ENCODE measurements at regions not wholly inside any gene's neighbourhood (a gene's known extent, or its start where the extent isn't known, plus 50 kb on each side); places are given as distances from the start of the nearest gene placed in this dataset.

DNA sequence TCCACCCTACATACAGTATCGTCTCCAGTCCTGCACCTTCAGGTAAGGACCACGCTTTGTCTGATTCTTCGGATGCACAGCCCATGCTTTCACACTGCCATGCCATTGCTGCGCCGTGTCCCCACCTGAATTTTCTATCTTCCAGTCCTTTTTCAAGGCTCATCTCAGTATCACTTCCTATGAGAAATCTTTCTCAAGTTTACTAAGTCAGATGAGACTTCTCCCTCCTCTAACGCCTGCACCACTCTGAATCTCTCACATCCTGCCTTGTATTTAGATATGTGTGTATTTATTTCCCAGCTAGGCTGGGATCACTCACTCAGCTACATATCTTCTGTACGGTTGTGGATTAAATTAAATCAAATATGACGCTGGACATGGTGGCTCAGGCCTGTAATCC lies 116.8 kb downstream of the SMIM20 start:
- Histone ChIP-seq H4K20me1 (ENCODE audit: insufficient read depth, low read length) (no peaks in the 10 kb centered on the region), H3K79me2 (ENCODE audit: insufficient read depth, low read length) (no peaks in the 10 kb centered on the region), H3K4me2 (replicated peaks; ENCODE audit: extremely low read depth, low read length, poor library complexity, severe bottlenecking) (no peak overlapping the region), H2AFZ (ENCODE audit: insufficient read depth, low read depth, low read length, poor library complexity, severe bottlenecking) (no peak overlapping the region), H3K4me1 (ENCODE audit: control insufficient read depth in 1 of 2, insufficient read depth in 2 of 2, low read length in 2 of 2) (no peaks in the 10 kb centered on the region), H3K36me3 (replicated peaks in 1 of 2; ENCODE audit: control insufficient read depth in 1 of 2, insufficient read depth in 2 of 2, low read length in 2 of 2) (no peaks in the 10 kb centered on the region), H3K9me3 (replicated peaks in 1 of 2; ENCODE audit: control insufficient read depth in 1 of 2, insufficient read depth in 1 of 2, low read length in 2 of 2) (no peaks in the 10 kb centered on the region), H3K27me3 (ENCODE audit: control insufficient read depth in 2 of 2, insufficient read depth in 2 of 2, low read length in 2 of 2) (peaks cover 6 to 15% of the 10 kb centered on the region in 2 donors), H3K27ac (ENCODE audit: low read depth in 1 of 2, low read length in 2 of 2) (no peak overlapping the region), H3K4me3 (replicated peaks in 1 of 3; ENCODE audit: low read depth in 2 of 3, low read length in 3 of 3) (no peak overlapping the region), H3K9ac (ENCODE audit: insufficient read depth, low read length, poor library complexity, severe bottlenecking) (no peak overlapping the region)
- WGBS (ENCODE audit: insufficient coverage): 93% methylated on average over 5 of the region's 8 CpGs
- no peak overlapping the region for H3K27ac Mint-ChIP-seq
- no peak for DNase-seq
- H3K4me1 Mint-ChIP-seq: peaks cover 7% of the 10 kb centered on the region
- TF ChIP-seq, protein P1, sequence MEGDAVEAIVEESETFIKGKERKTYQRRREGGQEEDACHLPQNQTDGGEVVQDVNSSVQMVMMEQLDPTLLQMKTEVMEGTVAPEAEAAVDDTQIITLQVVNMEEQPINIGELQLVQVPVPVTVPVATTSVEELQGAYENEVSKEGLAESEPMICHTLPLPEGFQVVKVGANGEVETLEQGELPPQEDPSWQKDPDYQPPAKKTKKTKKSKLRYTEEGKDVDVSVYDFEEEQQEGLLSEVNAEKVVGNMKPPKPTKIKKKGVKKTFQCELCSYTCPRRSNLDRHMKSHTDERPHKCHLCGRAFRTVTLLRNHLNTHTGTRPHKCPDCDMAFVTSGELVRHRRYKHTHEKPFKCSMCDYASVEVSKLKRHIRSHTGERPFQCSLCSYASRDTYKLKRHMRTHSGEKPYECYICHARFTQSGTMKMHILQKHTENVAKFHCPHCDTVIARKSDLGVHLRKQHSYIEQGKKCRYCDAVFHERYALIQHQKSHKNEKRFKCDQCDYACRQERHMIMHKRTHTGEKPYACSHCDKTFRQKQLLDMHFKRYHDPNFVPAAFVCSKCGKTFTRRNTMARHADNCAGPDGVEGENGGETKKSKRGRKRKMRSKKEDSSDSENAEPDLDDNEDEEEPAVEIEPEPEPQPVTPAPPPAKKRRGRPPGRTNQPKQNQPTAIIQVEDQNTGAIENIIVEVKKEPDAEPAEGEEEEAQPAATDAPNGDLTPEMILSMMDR (IDR thresholded peaks at IDR 0.05): no peak
- peak overlapping the region in 1 of 2 donors; percentile 1 for H3K4me3 Mint-ChIP-seq
- H3K36me3 Mint-ChIP-seq: no peaks in the 10 kb centered on the region
- H3K27me3 Mint-ChIP-seq (ENCODE audit: low read depth in 3 of 3): peaks cover 24 to 35% (median 33%) of the 10 kb centered on the region in 3 donors
- intact Hi-C loops (cut with micrococcal nuclease): no loop called here
- peaks cover 0 to 2% (median 0%) of the 10 kb centered on the region in 7 donors for H3K9me3 Mint-ChIP-seq

DNA sequence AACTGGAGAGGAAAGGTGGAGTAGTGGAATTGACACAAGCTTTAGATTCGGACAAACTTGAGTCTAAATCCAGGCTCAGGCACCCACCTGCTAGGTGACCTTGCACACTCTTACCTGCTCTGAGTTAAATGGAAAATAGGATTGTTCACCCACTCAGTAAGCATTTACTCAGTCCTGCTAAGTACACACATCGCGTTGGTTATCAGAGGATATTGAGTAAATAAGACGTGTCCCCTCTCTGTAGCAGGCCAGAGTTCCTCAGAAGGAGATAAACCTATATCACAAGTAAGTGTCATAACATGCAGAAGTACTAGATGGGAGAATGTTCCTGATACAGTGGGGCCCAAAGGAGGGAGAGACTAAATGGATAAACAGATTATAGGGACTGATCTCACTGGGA lies 117.7 kb downstream of the SMIM20 start:
- no peak overlapping the region for H3K4me3 Mint-ChIP-seq
- Histone ChIP-seq H3K4me1 (ENCODE audit: control insufficient read depth in 1 of 2, insufficient read depth in 2 of 2, low read length in 2 of 2) (no peaks in the 10 kb centered on the region), H2AFZ (ENCODE audit: insufficient read depth, low read depth, low read length, poor library complexity, severe bottlenecking) (no peak overlapping the region), H3K27ac (ENCODE audit: low read depth in 1 of 2, low read length in 2 of 2) (no peak overlapping the region), H3K4me2 (replicated peaks; ENCODE audit: extremely low read depth, low read length, poor library complexity, severe bottlenecking) (no peak overlapping the region), H3K36me3 (replicated peaks in 1 of 2; ENCODE audit: control insufficient read depth in 1 of 2, insufficient read depth in 2 of 2, low read length in 2 of 2) (no peaks in the 10 kb centered on the region), H4K20me1 (ENCODE audit: insufficient read depth, low read length) (no peaks in the 10 kb centered on the region), H3K9ac (ENCODE audit: insufficient read depth, low read length, poor library complexity, severe bottlenecking) (no peak overlapping the region), H3K4me3 (replicated peaks in 1 of 3; ENCODE audit: low read depth in 2 of 3, low read length in 3 of 3) (no peak overlapping the region), H3K79me2 (ENCODE audit: insufficient read depth, low read length) (no peaks in the 10 kb centered on the region), H3K27me3 (ENCODE audit: control insufficient read depth in 2 of 2, insufficient read depth in 2 of 2, low read length in 2 of 2) (peaks cover 6 to 15% of the 10 kb centered on the region in 2 donors), H3K9me3 (replicated peaks in 1 of 2; ENCODE audit: control insufficient read depth in 1 of 2, insufficient read depth in 1 of 2, low read length in 2 of 2) (no peaks in the 10 kb centered on the region)
- peaks cover 26 to 36% (median 34%) of the 10 kb centered on the region in 3 donors for H3K27me3 Mint-ChIP-seq (ENCODE audit: low read depth in 3 of 3)
- DNase-seq: no peak
- peaks cover 9% of the 10 kb centered on the region for H3K4me1 Mint-ChIP-seq
- no CpG with 5 or more reads among the region's 4 CpGs for WGBS (ENCODE audit: insufficient coverage)
- TF ChIP-seq, protein P1 (IDR thresholded peaks at IDR 0.05): no peak
- H3K36me3 Mint-ChIP-seq: no peaks in the 10 kb centered on the region
- H3K27ac Mint-ChIP-seq: no peak overlapping the region
- peaks cover 0 to 2% (median 0%) of the 10 kb centered on the region in 7 donors for H3K9me3 Mint-ChIP-seq
- intact Hi-C loops (cut with micrococcal nuclease): no loop called here

Data from CD14-positive monocyte (primary cell).